LNCaP clone FGC (cell line): ENCODE measurements at regions not wholly inside any gene's neighbourhood (a gene's known extent, or its start where the extent isn't known, plus 50 kb on each side); places are given as distances from the start of the nearest gene placed in this dataset.

ENCODE experiments used
- DNase-seq: peaks from one replicate; pipeline ENCODE4 v3.0.0-alpha.2; 2011; ENCODE audit warnings: low read depth
- H3K4me3 ChIP-seq: 2 replicates; pipeline ENCODE4 v1.5.1; 2011; ENCODE audit warnings: mild to moderate bottlenecking, low read depth, low read length, control low read depth
- TF ChIP-seq, protein P1 (sequence below): IDR thresholded peaks from 2 replicates; pipeline ENCODE4 v1.5.1; 2012; ENCODE audit warnings: mild to moderate bottlenecking; ENCODE audit not compliant: control insufficient read depth, insufficient read depth; ENCODE audit errors: extremely low read depth

DNA sequence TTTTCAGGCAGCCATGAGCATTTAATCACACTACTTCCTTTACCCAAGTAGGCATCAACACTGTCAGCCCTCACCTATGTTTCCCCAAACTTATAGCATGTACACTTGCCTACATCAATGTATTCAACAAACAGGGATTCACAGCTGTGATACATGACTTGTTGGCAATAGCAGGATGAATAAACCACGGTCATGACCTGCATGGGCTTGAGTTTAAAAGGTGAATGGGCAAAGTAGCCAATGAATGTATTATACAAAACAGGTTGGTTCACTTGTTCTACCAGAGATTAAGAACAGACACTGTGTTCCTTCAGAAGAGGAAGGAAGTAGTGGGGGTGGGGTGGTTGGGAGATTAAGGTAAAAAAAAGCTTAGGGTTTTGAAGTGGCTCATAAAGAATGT lies 861.9 kb upstream of the SEMA6D start:
- TF ChIP-seq, protein P1, sequence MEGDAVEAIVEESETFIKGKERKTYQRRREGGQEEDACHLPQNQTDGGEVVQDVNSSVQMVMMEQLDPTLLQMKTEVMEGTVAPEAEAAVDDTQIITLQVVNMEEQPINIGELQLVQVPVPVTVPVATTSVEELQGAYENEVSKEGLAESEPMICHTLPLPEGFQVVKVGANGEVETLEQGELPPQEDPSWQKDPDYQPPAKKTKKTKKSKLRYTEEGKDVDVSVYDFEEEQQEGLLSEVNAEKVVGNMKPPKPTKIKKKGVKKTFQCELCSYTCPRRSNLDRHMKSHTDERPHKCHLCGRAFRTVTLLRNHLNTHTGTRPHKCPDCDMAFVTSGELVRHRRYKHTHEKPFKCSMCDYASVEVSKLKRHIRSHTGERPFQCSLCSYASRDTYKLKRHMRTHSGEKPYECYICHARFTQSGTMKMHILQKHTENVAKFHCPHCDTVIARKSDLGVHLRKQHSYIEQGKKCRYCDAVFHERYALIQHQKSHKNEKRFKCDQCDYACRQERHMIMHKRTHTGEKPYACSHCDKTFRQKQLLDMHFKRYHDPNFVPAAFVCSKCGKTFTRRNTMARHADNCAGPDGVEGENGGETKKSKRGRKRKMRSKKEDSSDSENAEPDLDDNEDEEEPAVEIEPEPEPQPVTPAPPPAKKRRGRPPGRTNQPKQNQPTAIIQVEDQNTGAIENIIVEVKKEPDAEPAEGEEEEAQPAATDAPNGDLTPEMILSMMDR, result no peak
- no peak for DNase-seq
- no peak overlapping the region for H3K4me3 ChIP-seq

DNA sequence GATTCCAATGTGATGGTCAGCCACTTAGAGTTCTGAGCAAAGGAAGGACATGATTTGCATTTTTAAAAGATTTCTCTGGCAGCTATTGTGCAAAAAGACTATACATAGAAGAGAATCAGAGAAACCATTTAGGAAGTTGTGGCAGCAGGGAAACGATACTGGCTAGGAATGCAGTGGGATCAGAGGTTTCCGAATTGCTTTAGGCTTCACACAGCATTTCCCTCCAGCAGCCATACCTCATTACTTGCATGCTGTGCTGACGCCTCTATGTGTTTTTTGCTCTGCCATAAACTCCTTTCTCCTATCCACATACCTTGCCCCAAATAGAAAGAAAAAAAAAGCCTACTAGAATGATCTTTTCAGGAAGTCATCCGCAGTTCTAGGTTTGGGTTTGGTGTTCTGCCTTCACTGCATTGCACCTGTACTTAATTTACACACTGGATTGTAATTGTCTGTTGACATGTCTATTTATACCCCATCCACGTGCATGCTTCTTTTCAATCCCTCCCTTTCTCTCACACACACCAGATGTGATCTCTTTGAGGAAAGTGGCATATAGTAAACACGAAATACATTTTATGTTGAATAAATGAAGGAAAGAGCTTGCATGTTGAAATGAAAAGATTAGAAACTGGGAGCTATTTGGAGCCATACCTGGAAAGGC lies 860.3 kb upstream of the SEMA6D start:
- no peak overlapping the region for H3K4me3 ChIP-seq
- no peak for DNase-seq
- TF ChIP-seq, protein P1, result no peak

DNA sequence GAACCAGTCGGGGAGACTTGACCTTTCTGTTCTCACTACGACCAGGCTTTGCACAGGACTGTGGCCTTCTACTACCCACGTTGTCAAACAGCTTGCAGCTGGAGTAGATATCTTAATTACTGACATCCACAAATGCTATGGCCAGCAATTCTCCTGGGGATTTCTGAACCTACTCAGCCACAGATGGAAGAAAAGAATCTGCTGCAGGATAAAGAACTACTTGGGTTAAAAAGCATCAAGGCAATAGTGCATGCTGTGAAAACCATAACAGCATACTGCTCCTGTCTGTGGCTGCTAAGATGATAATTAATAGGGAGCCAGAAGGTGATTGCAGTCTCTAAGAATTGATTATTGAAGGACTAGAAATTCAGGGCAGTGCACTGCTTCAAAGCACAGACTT lies 859.2 kb upstream of the SEMA6D start:
- DNase-seq, result no peak
- no peak overlapping the region for H3K4me3 ChIP-seq
- TF ChIP-seq, protein P1, result no peak

DNA sequence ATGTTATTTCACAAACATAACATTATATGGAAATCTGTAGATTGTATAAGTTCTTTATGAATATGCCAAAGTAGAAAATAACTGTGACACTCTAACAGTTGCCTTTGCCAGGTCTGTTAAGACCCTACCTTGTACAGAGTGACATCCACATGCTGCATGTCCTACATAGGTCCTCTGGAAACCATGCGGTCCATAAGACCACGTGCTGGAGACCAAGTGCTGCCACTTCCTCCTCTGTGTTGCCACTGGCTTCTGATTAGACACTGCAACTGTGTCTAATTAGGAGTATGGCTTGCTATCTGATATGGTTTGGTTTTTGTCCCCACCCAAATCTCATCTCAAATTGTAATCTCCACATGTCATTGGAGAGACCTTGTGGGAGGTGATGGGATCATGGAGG lies 855.5 kb upstream of the SEMA6D start:
- DNase-seq, result no peak
- no peak overlapping the region for H3K4me3 ChIP-seq
- TF ChIP-seq, protein P1, result no peak

DNA sequence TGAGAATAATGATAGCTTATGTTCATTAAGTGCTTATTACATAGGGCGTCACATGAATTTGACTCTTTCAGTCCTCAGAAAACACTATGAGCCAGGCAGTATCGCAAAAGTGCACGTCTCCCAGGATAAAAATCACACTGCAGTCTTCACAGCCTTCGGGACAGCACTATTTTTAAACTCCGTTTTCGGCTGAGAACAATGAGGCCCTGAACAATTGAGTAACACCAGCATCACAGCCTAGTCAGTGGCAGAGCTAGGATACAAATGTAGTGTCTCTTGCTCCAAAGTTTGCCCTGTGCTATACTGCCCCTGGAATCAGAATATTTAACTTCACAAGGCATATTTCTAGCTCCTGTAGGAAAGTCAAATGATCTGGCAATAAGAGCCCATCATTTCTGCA lies 852.1 kb upstream of the SEMA6D start:
- no peak overlapping the region for H3K4me3 ChIP-seq
- no peak for DNase-seq
- TF ChIP-seq, protein P1, result no peak

DNA sequence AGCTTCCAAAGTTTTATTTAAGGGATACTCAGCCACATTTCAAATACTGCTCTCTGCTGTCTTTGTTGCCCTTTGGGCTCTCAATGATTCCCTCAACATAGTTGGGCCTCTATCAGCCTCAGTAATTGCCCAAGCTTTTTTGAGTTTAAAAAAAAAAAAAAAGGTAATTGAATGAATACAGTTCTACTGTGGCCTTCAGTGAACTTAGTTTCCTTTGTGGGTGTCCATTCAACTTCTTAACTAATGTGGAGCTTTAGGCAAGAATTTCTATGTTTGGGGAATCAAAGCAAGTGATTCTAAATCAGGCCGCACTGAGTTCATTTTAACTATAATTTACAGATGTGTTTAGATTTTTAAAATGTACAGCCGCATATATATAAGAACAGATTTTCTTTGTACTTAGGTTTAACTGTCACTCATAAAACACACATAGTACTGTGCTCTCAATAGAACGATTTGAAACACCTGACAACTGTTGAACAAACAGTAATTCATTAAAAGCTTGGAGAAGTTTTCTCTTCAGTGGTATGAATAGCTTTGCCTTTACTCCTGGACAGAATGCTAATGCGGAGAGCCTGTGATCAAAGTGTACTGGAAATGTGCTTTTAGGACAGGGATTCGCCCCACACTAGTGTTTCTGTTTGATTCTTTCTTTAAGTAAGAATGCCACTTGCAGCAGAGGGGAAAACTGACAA lies 844.9 kb upstream of the SEMA6D start:
- TF ChIP-seq, protein P1, result no peak
- no peak overlapping the region for H3K4me3 ChIP-seq
- no peak for DNase-seq

DNA sequence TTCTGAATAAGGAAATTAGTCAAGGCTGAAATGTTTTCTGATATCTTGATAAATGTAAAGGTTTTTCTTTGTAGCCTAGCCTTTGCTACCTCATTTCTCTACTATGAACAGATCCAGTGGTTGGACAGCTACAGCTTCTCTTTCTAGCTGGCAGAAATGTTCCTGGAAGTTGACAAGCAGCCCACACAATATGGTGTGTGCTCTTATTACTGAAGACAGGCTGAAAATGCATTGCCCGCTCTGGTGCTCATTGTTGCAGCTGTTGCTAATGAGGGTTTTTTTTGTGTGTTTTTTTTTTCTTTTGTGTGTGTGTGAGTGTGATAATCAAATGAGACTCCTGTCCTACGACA lies 844.3 kb upstream of the SEMA6D start:
- no peak for DNase-seq
- TF ChIP-seq, protein P1, result no peak
- H3K4me3 ChIP-seq, result no peak overlapping the region
